ENCODE measurements at regions not wholly inside any gene's neighbourhood (a gene's known extent, or its start where the extent isn't known, plus 50 kb on each side); places are given as distances from the start of the nearest gene placed in this dataset.
"Not testable (repeated sequence)": the region's sequence is repeated elsewhere in the genome, so short reads cannot be mapped to it uniquely, and the experiment has no call there.

DNA sequence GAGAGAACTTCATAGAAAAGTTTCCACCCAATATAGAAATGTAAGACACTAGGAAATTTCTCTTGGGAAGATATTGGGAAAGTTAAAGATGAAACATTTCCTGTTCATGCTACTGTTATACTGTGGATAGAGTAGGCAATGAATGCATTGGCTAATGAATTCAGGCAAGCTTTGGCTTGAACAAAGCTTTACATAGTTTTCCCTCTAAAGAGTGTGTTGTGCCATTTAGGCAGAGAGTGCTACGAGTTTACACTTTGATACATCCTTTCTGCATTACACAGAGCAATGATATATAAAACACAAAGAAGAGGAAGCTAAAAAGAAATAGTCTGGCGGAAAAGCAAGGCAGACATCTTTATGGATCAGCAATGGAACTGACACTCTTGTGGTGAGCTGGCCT is 125.9 kb upstream of the SHH start:
- no peak for TF ChIP-seq EZH2 (IDR thresholded peaks at IDR 0.05; ENCODE audit: insufficient read depth, low read length)
- TF ChIP-seq, protein P1, sequence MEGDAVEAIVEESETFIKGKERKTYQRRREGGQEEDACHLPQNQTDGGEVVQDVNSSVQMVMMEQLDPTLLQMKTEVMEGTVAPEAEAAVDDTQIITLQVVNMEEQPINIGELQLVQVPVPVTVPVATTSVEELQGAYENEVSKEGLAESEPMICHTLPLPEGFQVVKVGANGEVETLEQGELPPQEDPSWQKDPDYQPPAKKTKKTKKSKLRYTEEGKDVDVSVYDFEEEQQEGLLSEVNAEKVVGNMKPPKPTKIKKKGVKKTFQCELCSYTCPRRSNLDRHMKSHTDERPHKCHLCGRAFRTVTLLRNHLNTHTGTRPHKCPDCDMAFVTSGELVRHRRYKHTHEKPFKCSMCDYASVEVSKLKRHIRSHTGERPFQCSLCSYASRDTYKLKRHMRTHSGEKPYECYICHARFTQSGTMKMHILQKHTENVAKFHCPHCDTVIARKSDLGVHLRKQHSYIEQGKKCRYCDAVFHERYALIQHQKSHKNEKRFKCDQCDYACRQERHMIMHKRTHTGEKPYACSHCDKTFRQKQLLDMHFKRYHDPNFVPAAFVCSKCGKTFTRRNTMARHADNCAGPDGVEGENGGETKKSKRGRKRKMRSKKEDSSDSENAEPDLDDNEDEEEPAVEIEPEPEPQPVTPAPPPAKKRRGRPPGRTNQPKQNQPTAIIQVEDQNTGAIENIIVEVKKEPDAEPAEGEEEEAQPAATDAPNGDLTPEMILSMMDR (IDR thresholded peaks at IDR 0.05; ENCODE audit: insufficient read depth, low read depth, low read length), result no peak
- Histone ChIP-seq H3K27ac (ENCODE audit: low read depth, low read length) (no peak overlapping the region), H4K20me1 (ENCODE audit: insufficient read depth, low read length) (no peaks in the 10 kb centered on the region), H3K4me2 (ENCODE audit: low read length) (no peak overlapping the region), H3K9me3 (ENCODE audit: insufficient read depth, low read depth, low read length) (no peaks in the 10 kb centered on the region), H3K4me1 (ENCODE audit: insufficient read depth, low read length) (no peaks in the 10 kb centered on the region), H3K4me3 (ENCODE audit: insufficient read depth, low read depth, low read length) (no peak overlapping the region), H3K27me3 (ENCODE audit: insufficient read depth, low read length) (peaks cover 16% of the 10 kb centered on the region), H2AFZ (ENCODE audit: low read depth, low read length) (no peak overlapping the region), H3K9ac (ENCODE audit: low read length) (no peak overlapping the region), H3K79me2 (ENCODE audit: insufficient read depth, low read length) (no peaks in the 10 kb centered on the region), H3K36me3 (ENCODE audit: insufficient read depth, low read length) (no peaks in the 10 kb centered on the region)
- Mint-ChIP-seq H3K9me3 (ENCODE audit: unreplicated experiment) (peaks cover 16% of the 10 kb centered on the region), H3K36me3 (ENCODE audit: low read depth, unreplicated experiment) (peaks cover 2% of the 10 kb centered on the region), H3K27ac (ENCODE audit: unreplicated experiment) (no peak overlapping the region), H3K4me1 (ENCODE audit: low read depth, unreplicated experiment) (no peaks in the 10 kb centered on the region), H3K27me3 (ENCODE audit: low read depth, unreplicated experiment) (peaks cover 33% of the 10 kb centered on the region), H3K4me3 (ENCODE audit: unreplicated experiment) (no peak overlapping the region)
- FAIRE-seq (no peak), DNase-seq (ENCODE audit: low read depth) (no peak)

DNA sequence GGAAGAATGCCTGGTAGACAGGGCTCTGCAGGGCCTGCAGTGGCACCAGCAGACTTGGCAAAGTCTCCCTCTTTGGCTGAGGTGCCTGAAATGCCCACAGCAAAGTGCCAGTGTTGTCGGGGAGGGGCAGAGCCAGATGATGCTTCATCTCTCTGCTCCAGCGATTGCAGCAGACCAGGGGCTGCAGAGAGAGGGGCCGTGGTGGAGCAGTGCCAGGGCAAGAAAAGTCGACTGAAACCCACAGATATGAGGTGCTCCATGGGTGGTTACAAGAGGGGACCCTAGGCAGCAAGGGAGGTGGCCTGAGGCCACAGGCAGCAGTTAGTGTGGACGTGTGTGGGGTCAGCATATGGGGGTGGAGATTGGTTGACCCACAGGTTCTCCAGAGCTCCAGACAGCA is 123.5 kb upstream of the SHH start:
- DNase-seq (ENCODE audit: low read depth), result no peak
- TF ChIP-seq, protein P1 (IDR thresholded peaks at IDR 0.05; ENCODE audit: insufficient read depth, low read depth, low read length), result no peak
- no peak for TF ChIP-seq EZH2 (IDR thresholded peaks at IDR 0.05; ENCODE audit: insufficient read depth, low read length)

DNA sequence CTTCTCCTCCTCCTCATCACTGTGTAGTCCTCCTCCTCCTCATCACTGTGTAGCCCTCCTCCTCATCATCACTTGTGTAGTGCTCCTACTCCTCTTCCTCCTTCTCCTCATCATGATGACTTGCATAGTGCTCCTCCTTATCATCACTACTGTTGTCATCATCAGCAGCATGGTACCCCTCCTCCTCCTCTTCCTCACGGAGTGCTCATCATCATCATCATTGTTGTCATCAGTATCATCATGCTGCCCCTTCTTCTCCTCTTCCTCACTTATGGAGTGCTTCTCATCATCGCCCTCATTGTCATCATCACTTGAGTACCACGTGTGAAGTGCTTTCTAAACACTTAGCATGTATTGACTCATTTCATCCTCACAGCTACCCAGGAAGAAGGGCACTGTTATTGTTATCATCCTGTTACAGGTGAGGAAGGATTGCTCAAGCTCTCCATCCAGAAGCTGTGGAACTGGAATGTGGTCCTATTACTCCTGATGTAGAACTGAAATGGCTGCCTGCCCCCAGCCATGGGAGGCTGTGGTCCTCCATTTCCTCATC is 122.8 kb upstream of the SHH start:
- Mint-ChIP-seq H3K36me3 (ENCODE audit: low read depth, unreplicated experiment) (peaks cover 2% of the 10 kb centered on the region), H3K27me3 (ENCODE audit: low read depth, unreplicated experiment) (peaks cover 45% of the 10 kb centered on the region), H3K4me1 (ENCODE audit: low read depth, unreplicated experiment) (no peaks in the 10 kb centered on the region), H3K4me3 (ENCODE audit: unreplicated experiment) (no peak overlapping the region), H3K27ac (ENCODE audit: unreplicated experiment) (no peak overlapping the region), H3K9me3 (ENCODE audit: unreplicated experiment) (peaks cover 18% of the 10 kb centered on the region)
- FAIRE-seq (no peak), DNase-seq (ENCODE audit: low read depth) (no peak)
- H3K4me2 ChIP-seq (ENCODE audit: low read length), result no peak overlapping the region
- H3K4me3 ChIP-seq (ENCODE audit: insufficient read depth, low read depth, low read length), result no peak overlapping the region
- no peaks in the 10 kb centered on the region for H3K4me1 ChIP-seq (ENCODE audit: insufficient read depth, low read length)
- peaks cover 18% of the 10 kb centered on the region for H3K27me3 ChIP-seq (ENCODE audit: insufficient read depth, low read length)
- H3K36me3 ChIP-seq (ENCODE audit: insufficient read depth, low read length), result no peaks in the 10 kb centered on the region
- H3K79me2 ChIP-seq (ENCODE audit: insufficient read depth, low read length), result no peaks in the 10 kb centered on the region
- TF ChIP-seq EZH2 (IDR thresholded peaks at IDR 0.05; ENCODE audit: insufficient read depth, low read length), result no peak
- TF ChIP-seq, protein P1 (IDR thresholded peaks at IDR 0.05; ENCODE audit: insufficient read depth, low read depth, low read length), result no peak
- H2AFZ ChIP-seq (ENCODE audit: low read depth, low read length), result no peak overlapping the region
- H3K9ac ChIP-seq (ENCODE audit: low read length), result no peak overlapping the region
- H4K20me1 ChIP-seq (ENCODE audit: insufficient read depth, low read length), result no peaks in the 10 kb centered on the region
- no peak overlapping the region for H3K27ac ChIP-seq (ENCODE audit: low read depth, low read length)
- H3K9me3 ChIP-seq (ENCODE audit: insufficient read depth, low read depth, low read length), result no peaks in the 10 kb centered on the region

More for the DNA sequence above, 123.5 kb upstream of the SHH start:
- Mint-ChIP-seq H3K27me3 (ENCODE audit: low read depth, unreplicated experiment) (peaks cover 40% of the 10 kb centered on the region), H3K36me3 (ENCODE audit: low read depth, unreplicated experiment) (peaks cover 2% of the 10 kb centered on the region), H3K4me3 (ENCODE audit: unreplicated experiment) (no peak overlapping the region), H3K9me3 (ENCODE audit: unreplicated experiment) (peaks cover 18% of the 10 kb centered on the region), H3K27ac (ENCODE audit: unreplicated experiment) (no peak overlapping the region), H3K4me1 (ENCODE audit: low read depth, unreplicated experiment) (no peaks in the 10 kb centered on the region)
- no peaks in the 10 kb centered on the region for H3K36me3 ChIP-seq (ENCODE audit: insufficient read depth, low read length)
- no peaks in the 10 kb centered on the region for H4K20me1 ChIP-seq (ENCODE audit: insufficient read depth, low read length)
- no peak overlapping the region for H3K4me3 ChIP-seq (ENCODE audit: insufficient read depth, low read depth, low read length)
- H3K27ac ChIP-seq (ENCODE audit: low read depth, low read length), result no peak overlapping the region
- no peaks in the 10 kb centered on the region for H3K79me2 ChIP-seq (ENCODE audit: insufficient read depth, low read length)
- no peak overlapping the region for H3K4me2 ChIP-seq (ENCODE audit: low read length)
- no peaks in the 10 kb centered on the region for H3K4me1 ChIP-seq (ENCODE audit: insufficient read depth, low read length)
- FAIRE-seq, result no peak
- H3K27me3 ChIP-seq (ENCODE audit: insufficient read depth, low read length), result peaks cover 16% of the 10 kb centered on the region
- H2AFZ ChIP-seq (ENCODE audit: low read depth, low read length), result no peak overlapping the region
- H3K9ac ChIP-seq (ENCODE audit: low read length), result no peak overlapping the region
- no peaks in the 10 kb centered on the region for H3K9me3 ChIP-seq (ENCODE audit: insufficient read depth, low read depth, low read length)

DNA sequence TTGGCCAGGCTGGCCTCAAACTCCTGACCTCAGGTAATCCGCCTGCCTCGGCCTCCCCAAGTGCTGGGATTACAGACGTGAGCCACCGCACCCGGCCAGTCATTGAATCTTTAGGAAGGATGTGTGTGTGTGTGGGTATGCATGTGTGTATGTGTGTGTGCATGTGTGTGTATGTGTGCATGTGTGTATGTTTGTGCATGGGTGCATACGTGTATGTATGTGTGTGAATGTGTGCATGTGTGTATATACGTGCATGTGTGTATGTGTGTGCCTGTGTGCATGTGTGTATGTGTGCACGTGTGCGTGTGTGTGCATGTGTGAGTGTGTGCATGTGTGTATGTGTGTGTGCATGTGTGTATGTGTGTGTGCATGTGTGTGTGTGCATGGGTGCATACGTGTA is 120.1 kb upstream of the SHH start:
- H3K36me3 ChIP-seq (ENCODE audit: insufficient read depth, low read length); H4K20me1 ChIP-seq (ENCODE audit: insufficient read depth, low read length); H3K4me2 ChIP-seq (ENCODE audit: low read length); H2AFZ ChIP-seq (ENCODE audit: low read depth, low read length); FAIRE-seq; H3K4me1 ChIP-seq (ENCODE audit: insufficient read depth, low read length); DNase-seq (ENCODE audit: low read depth); H3K36me3 Mint-ChIP-seq (ENCODE audit: low read depth, unreplicated experiment); H3K27ac Mint-ChIP-seq (ENCODE audit: unreplicated experiment); H3K27ac ChIP-seq (ENCODE audit: low read depth, low read length); H3K9ac ChIP-seq (ENCODE audit: low read length); H3K4me3 Mint-ChIP-seq (ENCODE audit: unreplicated experiment); H3K4me3 ChIP-seq (ENCODE audit: insufficient read depth, low read depth, low read length); H3K79me2 ChIP-seq (ENCODE audit: insufficient read depth, low read length); H3K9me3 ChIP-seq (ENCODE audit: insufficient read depth, low read depth, low read length); H3K4me1 Mint-ChIP-seq (ENCODE audit: low read depth, unreplicated experiment): not testable (repeated sequence)
- H3K27me3 Mint-ChIP-seq (ENCODE audit: low read depth, unreplicated experiment), result peaks cover 49% of the 10 kb centered on the region
- H3K9me3 Mint-ChIP-seq (ENCODE audit: unreplicated experiment), result peaks cover 12% of the 10 kb centered on the region
- peaks cover 25% of the 10 kb centered on the region for H3K27me3 ChIP-seq (ENCODE audit: insufficient read depth, low read length)
